ENCODE measurements at regions not wholly inside any gene's neighbourhood (a gene's known extent, or its start where the extent isn't known, plus 50 kb on each side); places are given as distances from the start of the nearest gene placed in this dataset.

DNA sequence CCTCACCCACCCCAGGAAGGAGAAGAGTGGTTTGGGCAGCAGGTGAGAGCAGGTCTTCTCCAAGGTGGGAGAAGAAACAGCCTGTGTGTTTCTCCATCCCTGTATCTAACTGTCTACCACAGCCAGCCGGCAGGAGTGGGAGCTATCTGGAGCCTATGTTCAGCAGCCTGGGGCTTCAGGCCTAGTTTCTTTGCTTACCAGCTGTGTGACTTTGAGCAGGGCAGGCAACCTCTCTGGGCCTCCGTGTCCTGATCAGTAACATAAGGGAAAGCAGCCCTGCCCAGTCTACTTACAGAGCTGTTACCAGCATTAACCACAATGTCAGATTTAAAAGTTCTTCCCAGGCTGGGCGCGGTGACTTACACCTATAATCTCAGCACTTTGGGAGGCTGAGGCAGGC lies 450.7 kb upstream of the ZMIZ1 start:
- Mint-ChIP-seq H3K27ac (no peak overlapping the region), H3K27me3 (peaks cover 10% of the 10 kb centered on the region), H3K9me3 (no peaks in the 10 kb centered on the region), H3K4me1 (no peaks in the 10 kb centered on the region), H3K4me3 (no peak overlapping the region), H3K36me3 (no peaks in the 10 kb centered on the region)
- POLR2A ChIA-PET, result no interaction called here
- ATAC-seq (ENCODE audit: low read depth) (no peak), DNase-seq (no peak)

DNA sequence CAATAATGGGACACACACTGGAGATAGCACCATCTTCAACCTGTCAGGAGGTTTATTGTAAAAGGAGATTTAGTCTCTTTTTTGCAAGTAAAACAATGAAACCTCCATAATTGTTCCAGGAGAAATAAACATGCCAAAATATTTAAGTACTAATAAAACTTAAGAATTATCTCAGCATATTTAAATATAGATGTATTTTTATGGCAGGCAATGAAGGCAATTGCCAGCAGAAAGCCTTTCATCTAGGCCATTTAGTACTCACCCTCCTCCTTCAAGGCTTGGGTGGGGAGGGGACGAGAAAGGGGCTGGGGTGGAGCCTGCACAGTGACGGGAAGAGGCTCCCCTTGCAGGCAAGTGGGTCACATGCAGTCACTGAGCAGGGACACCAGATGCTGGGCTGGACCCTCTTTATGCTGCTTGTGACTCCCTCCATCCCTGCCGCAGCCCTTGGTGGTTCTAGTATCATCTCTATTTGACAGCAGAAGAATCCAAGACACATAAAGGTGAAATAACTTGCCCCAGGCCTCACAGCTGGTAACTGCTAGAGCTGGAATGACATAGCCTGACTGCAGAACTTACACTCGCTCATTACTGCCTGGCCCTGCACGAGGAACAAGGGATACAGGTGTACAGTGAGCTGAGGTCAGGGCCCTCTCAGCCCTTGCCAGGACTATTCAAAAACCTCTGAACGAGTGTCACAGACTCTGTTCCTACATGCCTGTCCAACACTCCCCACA lies 449.5 kb upstream of the ZMIZ1 start:
- Mint-ChIP-seq H3K4me3 (no peak overlapping the region), H3K36me3 (no peaks in the 10 kb centered on the region), H3K9me3 (no peaks in the 10 kb centered on the region), H3K27ac (no peak overlapping the region), H3K4me1 (no peaks in the 10 kb centered on the region), H3K27me3 (peaks cover 14% of the 10 kb centered on the region)
- ATAC-seq (ENCODE audit: low read depth) (no peak), DNase-seq (no peak)
- POLR2A ChIA-PET, result no interaction called here

DNA sequence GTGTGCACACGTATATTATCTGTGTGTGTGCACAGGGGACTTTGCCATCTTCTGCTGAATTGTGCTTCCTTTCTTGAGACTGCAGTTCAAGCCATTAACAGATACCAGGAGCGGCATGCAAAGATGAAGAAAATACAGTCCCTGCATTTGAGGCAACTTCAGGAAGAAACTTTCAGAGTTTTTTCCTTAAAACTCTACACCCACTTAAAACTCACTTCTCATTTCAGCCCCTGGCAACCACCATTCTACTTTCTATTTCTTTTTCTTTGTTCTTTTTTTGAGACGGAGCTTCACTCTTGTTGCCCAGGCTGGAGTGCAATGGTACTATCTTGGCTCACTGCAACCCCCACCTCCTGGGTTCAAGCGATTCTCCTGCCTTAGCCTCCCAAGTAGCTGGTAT lies 448.9 kb upstream of the ZMIZ1 start:
- H3K27me3 Mint-ChIP-seq, result peaks cover 14% of the 10 kb centered on the region
- H3K36me3 Mint-ChIP-seq, result no peaks in the 10 kb centered on the region
- no peaks in the 10 kb centered on the region for H3K4me1 Mint-ChIP-seq
- ATAC-seq (ENCODE audit: low read depth) (no peak), DNase-seq (no peak)
- H3K27ac Mint-ChIP-seq, result no peak overlapping the region
- no peaks in the 10 kb centered on the region for H3K9me3 Mint-ChIP-seq
- no peak overlapping the region for H3K4me3 Mint-ChIP-seq
- POLR2A ChIA-PET, result no interaction called here

DNA sequence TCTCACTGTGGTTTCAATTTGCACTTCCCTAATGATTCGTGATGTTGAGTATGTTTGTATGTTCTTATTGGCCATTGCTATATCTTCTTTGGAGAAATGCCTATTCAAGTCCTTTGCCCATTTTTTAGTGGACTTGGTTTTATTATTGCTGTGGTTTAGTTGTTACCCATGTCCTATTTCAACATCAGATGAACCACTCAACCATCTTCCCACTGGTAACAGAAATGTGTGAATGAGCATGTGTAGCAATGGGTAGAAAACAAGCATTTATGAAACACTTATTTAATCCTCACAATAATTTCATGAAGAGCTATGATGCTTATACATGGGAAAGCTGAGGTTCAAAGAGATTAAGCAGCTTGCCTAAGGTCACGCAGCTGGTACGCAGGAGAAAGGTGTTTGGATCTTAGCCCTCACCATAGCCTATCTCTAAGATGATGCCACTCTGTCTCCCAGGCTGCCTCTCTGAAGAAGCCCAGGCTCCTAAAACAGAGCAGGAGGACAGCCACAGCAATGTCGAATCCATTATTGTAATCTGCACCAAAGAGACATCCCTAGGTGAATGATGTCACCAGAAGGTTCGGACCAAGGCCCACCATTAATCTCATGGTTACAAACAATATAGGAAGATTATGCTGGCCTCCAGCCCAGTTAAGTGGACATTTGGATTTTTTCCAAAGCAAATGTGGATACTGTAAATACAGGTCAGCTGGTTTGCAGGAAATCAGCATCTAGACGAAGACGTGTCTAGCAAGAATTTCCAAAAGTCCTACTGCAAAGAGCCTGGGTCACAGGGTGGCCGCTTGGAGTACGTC lies 447.6 kb upstream of the ZMIZ1 start:
- no peaks in the 10 kb centered on the region for H3K9me3 Mint-ChIP-seq
- no peak for ATAC-seq (ENCODE audit: low read depth)
- H3K4me1 Mint-ChIP-seq, result no peaks in the 10 kb centered on the region
- H3K4me3 Mint-ChIP-seq, result no peak overlapping the region
- no peak for DNase-seq
- peaks cover 10% of the 10 kb centered on the region for H3K27me3 Mint-ChIP-seq
- H3K27ac Mint-ChIP-seq, result no peak overlapping the region
- H3K36me3 Mint-ChIP-seq, result no peaks in the 10 kb centered on the region
- POLR2A ChIA-PET, result no interaction called here

DNA sequence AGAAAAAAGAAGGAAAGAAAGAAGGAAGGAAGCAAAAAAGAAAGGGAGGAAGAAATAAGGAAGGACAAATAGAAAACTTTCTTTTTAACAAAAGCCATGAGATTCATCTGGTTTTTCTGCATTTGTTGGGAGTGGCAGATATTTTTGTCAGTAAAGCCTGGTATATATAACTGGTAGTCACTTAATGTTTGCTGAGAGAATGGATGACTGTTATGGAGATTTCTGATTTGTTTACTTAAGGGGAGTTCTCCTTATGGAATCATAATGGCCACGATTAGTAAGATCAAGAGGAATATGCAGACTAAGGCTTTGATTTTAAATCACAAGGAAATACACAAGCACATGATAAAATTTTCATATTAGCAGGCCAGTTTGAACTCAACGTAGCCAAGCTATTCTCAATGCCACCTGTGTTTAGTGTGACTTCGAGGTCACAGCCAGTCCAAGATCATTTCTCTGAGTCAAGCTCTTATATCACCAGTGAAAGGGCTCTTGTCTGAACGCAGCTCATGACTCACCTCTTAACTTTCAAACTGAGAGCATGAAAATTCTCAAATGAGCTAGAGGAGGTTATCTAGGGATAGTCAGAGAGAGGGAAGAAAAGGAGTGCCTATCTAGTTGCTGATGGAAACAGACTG lies 445.1 kb upstream of the ZMIZ1 start:
- POLR2A ChIA-PET, result no interaction called here
- ATAC-seq (ENCODE audit: low read depth) (no peak), DNase-seq (no peak)
- H3K4me3 Mint-ChIP-seq, result no peak overlapping the region
- H3K27me3 Mint-ChIP-seq, result peaks cover 10% of the 10 kb centered on the region
- H3K4me1 Mint-ChIP-seq, result no peaks in the 10 kb centered on the region
- no peaks in the 10 kb centered on the region for H3K36me3 Mint-ChIP-seq
- no peaks in the 10 kb centered on the region for H3K9me3 Mint-ChIP-seq
- no peak overlapping the region for H3K27ac Mint-ChIP-seq

DNA sequence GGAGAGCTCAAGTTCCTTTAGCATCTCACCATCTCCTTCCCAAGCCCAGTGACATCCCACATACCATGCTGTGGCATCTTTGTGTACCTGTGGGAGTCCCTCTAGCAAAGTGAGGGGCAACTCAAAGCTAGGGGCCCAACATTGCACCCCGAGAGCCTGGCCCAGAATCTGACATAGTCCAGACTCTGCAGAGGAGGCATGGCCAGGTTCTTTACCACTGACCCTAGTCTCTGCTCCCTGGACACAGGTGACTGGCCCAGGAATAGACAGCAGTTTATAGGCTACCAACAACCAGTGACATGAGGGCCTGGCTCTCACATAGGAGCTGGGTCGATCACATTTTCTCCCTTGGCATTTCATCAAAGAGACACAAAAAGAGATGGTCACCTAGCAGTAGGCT lies 444.0 kb upstream of the ZMIZ1 start:
- ATAC-seq (ENCODE audit: low read depth) (no peak), DNase-seq (no peak)
- no peak overlapping the region for H3K27ac Mint-ChIP-seq
- H3K4me1 Mint-ChIP-seq, result no peaks in the 10 kb centered on the region
- no peaks in the 10 kb centered on the region for H3K36me3 Mint-ChIP-seq
- POLR2A ChIA-PET, result no interaction called here
- H3K9me3 Mint-ChIP-seq, result no peaks in the 10 kb centered on the region
- no peak overlapping the region for H3K4me3 Mint-ChIP-seq
- peaks cover 13% of the 10 kb centered on the region for H3K27me3 Mint-ChIP-seq

DNA sequence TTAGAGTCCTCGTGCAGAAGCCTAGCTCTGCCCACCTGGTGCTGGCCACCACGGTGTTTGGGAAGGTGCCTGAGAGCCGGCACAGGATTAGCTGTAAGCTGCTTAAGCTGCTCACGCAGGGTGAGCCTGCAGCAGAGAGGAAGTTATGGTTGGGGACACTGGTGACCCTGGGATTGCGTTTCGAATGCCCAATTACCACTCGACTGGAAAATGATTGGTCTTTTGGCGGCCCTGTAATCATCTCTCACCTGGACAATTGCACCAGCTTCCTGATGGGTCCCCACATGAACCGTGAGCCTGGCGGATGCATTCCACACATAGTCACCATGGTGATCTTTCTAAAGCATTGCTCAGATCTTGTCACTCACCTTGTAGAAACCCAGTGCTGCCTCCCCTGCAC lies 442.3 kb upstream of the ZMIZ1 start:
- Mint-ChIP-seq H3K27ac (no peak overlapping the region), H3K27me3 (peaks cover 13% of the 10 kb centered on the region), H3K4me1 (no peaks in the 10 kb centered on the region), H3K36me3 (no peaks in the 10 kb centered on the region), H3K4me3 (no peak overlapping the region), H3K9me3 (no peaks in the 10 kb centered on the region)
- ATAC-seq (ENCODE audit: low read depth) (no peak), DNase-seq (no peak)
- POLR2A ChIA-PET, result no interaction called here

DNA sequence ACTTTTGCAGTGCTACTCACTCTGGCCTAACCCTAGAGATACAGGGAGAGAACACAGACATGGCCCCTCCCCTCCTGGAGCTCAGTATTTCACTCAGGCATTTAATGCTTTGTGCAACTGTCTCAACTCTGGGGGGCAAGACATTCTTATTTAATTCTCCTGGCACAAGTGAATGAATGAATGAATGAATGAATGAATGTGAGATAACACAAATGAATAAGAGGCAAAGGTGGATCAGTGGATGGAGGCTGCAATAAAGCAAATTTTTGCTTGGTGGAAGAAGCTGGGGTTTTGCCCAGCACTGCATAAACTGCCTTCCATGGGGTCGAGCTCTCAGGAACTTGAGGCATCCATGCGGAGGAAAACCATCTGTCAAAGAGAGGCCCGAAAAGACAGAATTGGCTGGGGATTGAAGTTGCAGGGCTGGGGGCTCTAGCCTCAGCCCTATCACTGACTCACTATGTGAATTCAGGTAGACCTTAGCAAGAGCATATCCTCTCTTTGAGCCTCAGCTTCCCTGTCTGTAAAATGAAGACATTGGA lies 441.4 kb upstream of the ZMIZ1 start:
- POLR2A ChIA-PET, result no interaction called here
- Mint-ChIP-seq H3K4me3 (no peak overlapping the region), H3K27me3 (peaks cover 11% of the 10 kb centered on the region), H3K36me3 (no peaks in the 10 kb centered on the region), H3K27ac (no peak overlapping the region), H3K9me3 (no peaks in the 10 kb centered on the region), H3K4me1 (no peaks in the 10 kb centered on the region)
- ATAC-seq (ENCODE audit: low read depth) (no peak), DNase-seq (no peak)

DNA sequence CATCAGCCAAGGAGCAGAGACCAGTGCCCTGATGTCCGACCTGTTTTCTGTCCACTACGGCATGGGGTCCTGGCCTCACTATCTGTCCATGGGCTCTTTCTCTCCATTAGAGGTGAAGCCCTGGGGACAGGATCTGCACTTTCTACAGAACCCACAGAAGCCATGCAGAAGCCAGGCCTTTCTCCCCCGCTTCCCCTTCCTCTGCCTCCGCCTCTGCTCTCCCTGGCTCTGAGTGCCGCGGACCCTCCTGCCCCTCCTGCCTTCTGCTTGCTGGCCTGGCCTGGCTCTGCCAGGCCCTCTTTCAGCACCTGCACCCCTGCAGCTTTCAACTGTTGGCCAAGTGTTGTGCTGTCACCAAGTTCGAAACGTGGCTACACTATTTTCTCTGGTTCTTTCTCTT lies 439.8 kb upstream of the ZMIZ1 start:
- H3K36me3 Mint-ChIP-seq, result no peaks in the 10 kb centered on the region
- peaks cover 3% of the 10 kb centered on the region for H3K27me3 Mint-ChIP-seq
- H3K4me1 Mint-ChIP-seq, result no peaks in the 10 kb centered on the region
- DNase-seq, result no peak
- POLR2A ChIA-PET, result no interaction called here
- no peak overlapping the region for H3K4me3 Mint-ChIP-seq
- no peaks in the 10 kb centered on the region for H3K9me3 Mint-ChIP-seq
- ATAC-seq (ENCODE audit: low read depth), result no peak
- H3K27ac Mint-ChIP-seq, result no peak overlapping the region

DNA sequence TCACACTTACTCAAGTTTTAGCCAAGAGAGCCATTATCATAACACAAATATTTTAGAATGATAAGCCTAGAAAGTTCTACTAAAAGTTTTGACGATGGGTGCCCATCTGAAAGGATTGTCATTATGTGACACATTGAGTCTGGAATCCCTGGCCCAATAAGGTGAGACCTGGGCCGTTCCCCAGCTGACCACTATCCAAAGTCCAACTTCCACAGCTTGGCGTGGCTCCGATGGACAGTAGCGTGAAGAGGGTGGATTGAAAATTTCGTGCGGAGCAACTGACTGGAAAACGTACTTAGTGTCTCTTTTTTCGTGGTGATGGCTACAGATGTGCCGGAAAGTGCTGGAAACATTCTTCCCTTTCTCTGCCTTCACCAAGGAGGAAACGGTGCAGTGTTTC lies 439.0 kb upstream of the ZMIZ1 start:
- no peak for ATAC-seq (ENCODE audit: low read depth)
- DNase-seq, result no peak
- POLR2A ChIA-PET, result no interaction called here
- Mint-ChIP-seq H3K9me3 (no peaks in the 10 kb centered on the region), H3K27ac (no peak overlapping the region), H3K4me1 (no peaks in the 10 kb centered on the region), H3K27me3 (peaks cover 3% of the 10 kb centered on the region), H3K4me3 (no peak overlapping the region), H3K36me3 (no peaks in the 10 kb centered on the region)

DNA sequence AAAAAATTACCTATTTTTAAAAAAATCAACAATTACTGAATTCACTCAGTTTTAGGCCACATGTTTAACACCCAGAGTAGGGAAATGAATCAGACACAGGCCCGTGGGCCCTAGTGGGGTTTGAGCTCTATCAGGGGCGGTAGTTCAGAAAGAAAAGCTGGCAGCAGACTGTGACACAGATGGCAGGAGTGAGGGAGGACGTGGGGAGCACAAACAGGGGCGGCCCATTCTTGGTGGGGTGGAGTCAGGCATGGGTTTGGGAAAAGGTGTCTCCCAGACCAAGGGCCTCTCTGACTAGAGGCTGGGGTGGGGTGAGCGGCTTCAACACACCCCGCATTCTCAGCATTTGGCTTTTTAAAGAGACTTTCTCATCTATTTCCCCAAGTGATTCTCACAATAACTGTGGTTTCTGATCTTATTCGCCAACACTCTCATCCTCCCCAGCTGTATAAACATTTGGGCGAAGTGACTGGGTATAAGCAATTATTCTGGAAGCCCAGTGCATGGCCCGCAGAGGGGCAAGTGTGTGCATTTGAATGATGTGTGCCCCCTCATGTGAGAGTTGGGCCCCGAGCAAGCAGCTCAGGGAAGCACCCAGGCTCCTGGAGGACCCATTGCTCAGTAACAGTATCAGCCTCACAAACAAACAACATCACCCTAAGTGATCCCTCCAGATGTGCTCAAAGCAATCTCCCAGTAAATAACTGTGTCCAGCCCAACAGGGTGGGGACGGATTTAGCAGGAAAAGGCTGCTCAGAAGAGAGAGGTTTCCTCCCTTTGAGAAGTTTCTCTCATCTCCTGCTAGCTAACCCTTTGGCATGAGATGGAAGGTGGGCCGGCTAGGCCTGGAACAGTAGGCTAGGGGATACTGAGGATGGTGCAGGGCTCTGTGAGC lies 437.6 kb upstream of the ZMIZ1 start:
- H3K27ac Mint-ChIP-seq, result no peak overlapping the region
- no peak for DNase-seq
- no peak for ATAC-seq (ENCODE audit: low read depth)
- no peaks in the 10 kb centered on the region for H3K36me3 Mint-ChIP-seq
- peaks cover 5% of the 10 kb centered on the region for H3K27me3 Mint-ChIP-seq
- POLR2A ChIA-PET, result no interaction called here
- no peaks in the 10 kb centered on the region for H3K9me3 Mint-ChIP-seq
- no peak overlapping the region for H3K4me3 Mint-ChIP-seq
- no peaks in the 10 kb centered on the region for H3K4me1 Mint-ChIP-seq

DNA sequence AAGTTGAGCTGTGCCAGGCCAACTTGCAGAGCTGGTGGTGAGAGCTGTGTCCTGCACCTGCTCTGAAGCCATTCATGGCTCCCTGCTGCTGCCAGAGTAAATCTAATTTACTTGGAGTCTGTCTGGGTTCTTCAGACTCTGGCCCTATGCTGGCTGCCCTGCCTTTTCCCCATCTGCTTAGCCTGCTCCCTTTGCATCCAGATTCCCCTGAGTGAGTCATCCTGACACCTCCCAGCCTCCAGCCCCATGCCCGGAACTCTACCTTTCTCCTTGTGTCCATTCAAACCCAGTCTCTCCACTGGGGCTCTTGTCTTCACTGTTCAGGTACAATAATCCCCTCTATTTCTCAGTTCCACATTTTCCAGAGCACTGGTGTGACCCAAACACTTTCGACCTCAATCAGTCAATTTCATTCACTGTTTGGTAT lies 434.4 kb upstream of the ZMIZ1 start:
- Mint-ChIP-seq H3K27me3 (peaks cover 2% of the 10 kb centered on the region), H3K27ac (no peak overlapping the region), H3K36me3 (no peaks in the 10 kb centered on the region), H3K9me3 (no peaks in the 10 kb centered on the region), H3K4me1 (no peaks in the 10 kb centered on the region), H3K4me3 (no peak overlapping the region)
- ATAC-seq (ENCODE audit: low read depth) (no peak), DNase-seq (no peak)
- POLR2A ChIA-PET, result no interaction called here

DNA sequence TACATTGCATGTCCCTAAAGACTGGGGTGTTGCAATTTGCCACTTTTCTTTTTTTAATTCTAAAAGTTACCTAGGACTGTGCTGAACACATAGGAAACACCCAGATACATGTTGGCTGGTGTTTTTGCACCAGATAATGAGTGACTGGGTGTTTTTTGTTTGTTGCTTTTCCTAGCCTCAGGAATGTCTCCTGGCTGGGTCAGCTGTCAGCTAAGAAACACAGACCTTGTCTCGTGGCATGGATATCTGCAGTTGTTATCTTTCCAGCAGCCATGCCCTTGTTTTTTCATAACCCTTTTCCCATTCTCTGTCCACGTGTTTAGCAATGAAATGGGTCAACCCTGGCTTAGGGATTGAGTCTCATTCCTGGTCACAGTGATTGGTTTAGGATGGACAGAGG lies 433.9 kb upstream of the ZMIZ1 start:
- DNase-seq, result no peak
- Mint-ChIP-seq H3K4me3 (no peak overlapping the region), H3K4me1 (no peaks in the 10 kb centered on the region), H3K27ac (no peak overlapping the region), H3K27me3 (peaks cover 2% of the 10 kb centered on the region), H3K36me3 (no peaks in the 10 kb centered on the region), H3K9me3 (no peaks in the 10 kb centered on the region)
- ATAC-seq (ENCODE audit: low read depth), result no peak
- POLR2A ChIA-PET, result no interaction called here
